ENCODE measurements at regions not wholly inside any gene's neighbourhood (a gene's known extent, or its start where the extent isn't known, plus 50 kb on each side); places are given as distances from the start of the nearest gene placed in this dataset.

- Histone ChIP-seq H3K27ac (ENCODE audit: low read depth, low read length) (no peak overlapping the region), H3K27me3 (ENCODE audit: insufficient read depth, low read length) (no peaks in the 10 kb centered on the region), H3K9me3 (ENCODE audit: control insufficient read depth in 1 of 2, low read length in 2 of 2) (no peaks in the 10 kb centered on the region), H3K4me1 (ENCODE audit: insufficient read depth, low read length) (no peaks in the 10 kb centered on the region), H3K36me3 (ENCODE audit: insufficient read depth, low read length) (no peaks in the 10 kb centered on the region), H3K4me3 (ENCODE audit: low read length in 2 of 2) (no peak overlapping the region)
- H3K27ac Mint-ChIP-seq: no peak overlapping the region
- DNase-seq: no peak
- ChIA-PET POLR2A (ENCODE audit: partially characterized antibody) (no interaction called here), CTCF (ENCODE audit: partially characterized antibody) (no interaction called here)
- H3K4me1 Mint-ChIP-seq: no peaks in the 10 kb centered on the region
- H3K4me3 Mint-ChIP-seq: no peak overlapping the region
- peaks cover 0 to 4% of the 10 kb centered on the region in 2 donors for H3K27me3 Mint-ChIP-seq
- no peaks in the 10 kb centered on the region for H3K36me3 Mint-ChIP-seq
- no peaks in the 10 kb centered on the region for H3K9me3 Mint-ChIP-seq
- intact Hi-C loops (cut with micrococcal nuclease): no loop called here
Observed at GRCh38 chr11:122313581-122313980, 197.6 kb upstream of the BLID start.

- H3K4me3 Mint-ChIP-seq: no peak overlapping the region
- Histone ChIP-seq H3K4me1 (ENCODE audit: insufficient read depth, low read length) (no peaks in the 10 kb centered on the region), H3K9me3 (ENCODE audit: control insufficient read depth in 1 of 2, low read length in 2 of 2) (no peaks in the 10 kb centered on the region), H3K27me3 (ENCODE audit: insufficient read depth, low read length) (no peaks in the 10 kb centered on the region), H3K27ac (ENCODE audit: low read depth, low read length) (no peak overlapping the region), H3K36me3 (ENCODE audit: insufficient read depth, low read length) (no peaks in the 10 kb centered on the region), H3K4me3 (ENCODE audit: low read length in 2 of 2) (no peak overlapping the region)
- no peak overlapping the region for H3K27ac Mint-ChIP-seq
- H3K9me3 Mint-ChIP-seq: no peaks in the 10 kb centered on the region
- no peaks in the 10 kb centered on the region for H3K36me3 Mint-ChIP-seq
- POLR2A ChIA-PET (ENCODE audit: partially characterized antibody): no interaction called here
- no peaks in the 10 kb centered on the region for H3K4me1 Mint-ChIP-seq
- DNase-seq: no peak
- CTCF ChIA-PET (ENCODE audit: partially characterized antibody): no interaction called here
- intact Hi-C loops (cut with micrococcal nuclease): no loop called here
- H3K27me3 Mint-ChIP-seq: peaks cover 0 to 6% of the 10 kb centered on the region in 2 donors
Observed at GRCh38 chr11:122311216-122311755, 195.3 kb upstream of the BLID start.

- Histone ChIP-seq H3K9me3 (ENCODE audit: control insufficient read depth in 1 of 2, low read length in 2 of 2) (no peaks in the 10 kb centered on the region), H3K36me3 (ENCODE audit: insufficient read depth, low read length) (no peaks in the 10 kb centered on the region), H3K27me3 (ENCODE audit: insufficient read depth, low read length) (no peaks in the 10 kb centered on the region), H3K4me1 (ENCODE audit: insufficient read depth, low read length) (no peaks in the 10 kb centered on the region), H3K27ac (ENCODE audit: low read depth, low read length) (no peak overlapping the region), H3K4me3 (ENCODE audit: low read length in 2 of 2) (no peak overlapping the region)
- DNase-seq: no peak
- POLR2A ChIA-PET (ENCODE audit: partially characterized antibody): no interaction called here
- intact Hi-C loops (cut with micrococcal nuclease): no loop called here
- CTCF ChIA-PET (ENCODE audit: partially characterized antibody): no interaction called here
- Mint-ChIP-seq H3K9me3 (no peaks in the 10 kb centered on the region), H3K27me3 (peaks cover 0 to 6% of the 10 kb centered on the region in 2 donors), H3K4me1 (no peaks in the 10 kb centered on the region), H3K4me3 (no peak overlapping the region), H3K27ac (no peak overlapping the region), H3K36me3 (no peaks in the 10 kb centered on the region)
Observed at GRCh38 chr11:122310766-122311165, 194.8 kb upstream of the BLID start.

- H3K27me3 Mint-ChIP-seq: peaks cover 0 to 4% of the 10 kb centered on the region in 2 donors
- intact Hi-C loops (cut with micrococcal nuclease): no loop called here
- no peaks in the 10 kb centered on the region for H3K27me3 ChIP-seq (ENCODE audit: insufficient read depth, low read length)
- H3K27ac ChIP-seq (ENCODE audit: low read depth, low read length): no peak overlapping the region
- H3K9me3 ChIP-seq (ENCODE audit: control insufficient read depth in 1 of 2, low read length in 2 of 2): no peaks in the 10 kb centered on the region
- no peaks in the 10 kb centered on the region for H3K4me1 Mint-ChIP-seq
- ChIA-PET CTCF (ENCODE audit: partially characterized antibody) (no interaction called here), POLR2A (ENCODE audit: partially characterized antibody) (no interaction called here)
- H3K4me3 ChIP-seq (ENCODE audit: low read length in 2 of 2): no peak overlapping the region
- no peak overlapping the region for H3K4me3 Mint-ChIP-seq
- no peak overlapping the region for H3K27ac Mint-ChIP-seq
- H3K4me1 ChIP-seq (ENCODE audit: insufficient read depth, low read length): no peaks in the 10 kb centered on the region
- H3K9me3 Mint-ChIP-seq: no peaks in the 10 kb centered on the region
- H3K36me3 Mint-ChIP-seq: no peaks in the 10 kb centered on the region
- DNase-seq: no peak
- H3K36me3 ChIP-seq (ENCODE audit: insufficient read depth, low read length): no peaks in the 10 kb centered on the region
Observed at GRCh38 chr11:122309262-122309925, 193.4 kb upstream of the BLID start.

- no peak overlapping the region for H3K4me3 Mint-ChIP-seq
- peaks cover 0 to 4% of the 10 kb centered on the region in 2 donors for H3K27me3 Mint-ChIP-seq
- intact Hi-C loops (cut with micrococcal nuclease): no loop called here
- H3K9me3 Mint-ChIP-seq: no peaks in the 10 kb centered on the region
- Histone ChIP-seq H3K27ac (ENCODE audit: low read depth, low read length) (no peak overlapping the region), H3K4me1 (ENCODE audit: insufficient read depth, low read length) (no peaks in the 10 kb centered on the region), H3K27me3 (ENCODE audit: insufficient read depth, low read length) (no peaks in the 10 kb centered on the region), H3K36me3 (ENCODE audit: insufficient read depth, low read length) (no peaks in the 10 kb centered on the region), H3K4me3 (ENCODE audit: low read length in 2 of 2) (no peak overlapping the region), H3K9me3 (ENCODE audit: control insufficient read depth in 1 of 2, low read length in 2 of 2) (no peaks in the 10 kb centered on the region)
- H3K27ac Mint-ChIP-seq: no peak overlapping the region
- no peaks in the 10 kb centered on the region for H3K4me1 Mint-ChIP-seq
- ChIA-PET POLR2A (ENCODE audit: partially characterized antibody) (no interaction called here), CTCF (ENCODE audit: partially characterized antibody) (interaction anchor here (1.1 kb wide), 1 partner anchor 10 kb away, joined by 4 read pairs; no protein-coding TSS in a partner anchor)
- no peak for DNase-seq
- no peaks in the 10 kb centered on the region for H3K36me3 Mint-ChIP-seq
Observed at GRCh38 chr11:122308226-122308625, 192.2 kb upstream of the BLID start.

- Mint-ChIP-seq H3K4me1 (no peaks in the 10 kb centered on the region), H3K36me3 (no peaks in the 10 kb centered on the region), H3K27me3 (peaks cover 0 to 4% of the 10 kb centered on the region in 2 donors), H3K4me3 (no peak overlapping the region), H3K27ac (no peak overlapping the region), H3K9me3 (no peaks in the 10 kb centered on the region)
- Histone ChIP-seq H3K9me3 (ENCODE audit: control insufficient read depth in 1 of 2, low read length in 2 of 2) (no peaks in the 10 kb centered on the region), H3K27ac (ENCODE audit: low read depth, low read length) (no peak overlapping the region), H3K4me3 (ENCODE audit: low read length in 2 of 2) (no peak overlapping the region), H3K27me3 (ENCODE audit: insufficient read depth, low read length) (no peaks in the 10 kb centered on the region), H3K36me3 (ENCODE audit: insufficient read depth, low read length) (no peaks in the 10 kb centered on the region), H3K4me1 (ENCODE audit: insufficient read depth, low read length) (no peaks in the 10 kb centered on the region)
- intact Hi-C loops (cut with micrococcal nuclease): no loop called here
- POLR2A ChIA-PET (ENCODE audit: partially characterized antibody): no interaction called here
- CTCF ChIA-PET (ENCODE audit: partially characterized antibody): no interaction called here
- no peak for DNase-seq
Observed at GRCh38 chr11:122307476-122308035, 191.5 kb upstream of the BLID start.

GRCh38 chr11:122306831-122307391 lies 190.9 kb upstream of the BLID start:
- no peaks in the 10 kb centered on the region for H3K27me3 ChIP-seq (ENCODE audit: insufficient read depth, low read length)
- no peak for DNase-seq
- no peaks in the 10 kb centered on the region for H3K36me3 ChIP-seq (ENCODE audit: insufficient read depth, low read length)
- Mint-ChIP-seq H3K4me3 (no peak overlapping the region), H3K27me3 (peaks cover 0 to 4% of the 10 kb centered on the region in 2 donors), H3K27ac (no peak overlapping the region), H3K4me1 (no peaks in the 10 kb centered on the region), H3K36me3 (no peaks in the 10 kb centered on the region), H3K9me3 (no peaks in the 10 kb centered on the region)
- no peak overlapping the region for H3K27ac ChIP-seq (ENCODE audit: low read depth, low read length)
- ChIA-PET CTCF (ENCODE audit: partially characterized antibody) (no interaction called here), POLR2A (ENCODE audit: partially characterized antibody) (no interaction called here)
- H3K4me3 ChIP-seq (ENCODE audit: low read length in 2 of 2): no peak overlapping the region
- H3K9me3 ChIP-seq (ENCODE audit: control insufficient read depth in 1 of 2, low read length in 2 of 2): no peaks in the 10 kb centered on the region
- no peaks in the 10 kb centered on the region for H3K4me1 ChIP-seq (ENCODE audit: insufficient read depth, low read length)
- intact Hi-C loops (cut with micrococcal nuclease): no loop called here
